ENCODE measurements at regions not wholly inside any gene's neighbourhood (a gene's known extent, or its start where the extent isn't known, plus 50 kb on each side); places are given as distances from the start of the nearest gene placed in this dataset.

DNA sequence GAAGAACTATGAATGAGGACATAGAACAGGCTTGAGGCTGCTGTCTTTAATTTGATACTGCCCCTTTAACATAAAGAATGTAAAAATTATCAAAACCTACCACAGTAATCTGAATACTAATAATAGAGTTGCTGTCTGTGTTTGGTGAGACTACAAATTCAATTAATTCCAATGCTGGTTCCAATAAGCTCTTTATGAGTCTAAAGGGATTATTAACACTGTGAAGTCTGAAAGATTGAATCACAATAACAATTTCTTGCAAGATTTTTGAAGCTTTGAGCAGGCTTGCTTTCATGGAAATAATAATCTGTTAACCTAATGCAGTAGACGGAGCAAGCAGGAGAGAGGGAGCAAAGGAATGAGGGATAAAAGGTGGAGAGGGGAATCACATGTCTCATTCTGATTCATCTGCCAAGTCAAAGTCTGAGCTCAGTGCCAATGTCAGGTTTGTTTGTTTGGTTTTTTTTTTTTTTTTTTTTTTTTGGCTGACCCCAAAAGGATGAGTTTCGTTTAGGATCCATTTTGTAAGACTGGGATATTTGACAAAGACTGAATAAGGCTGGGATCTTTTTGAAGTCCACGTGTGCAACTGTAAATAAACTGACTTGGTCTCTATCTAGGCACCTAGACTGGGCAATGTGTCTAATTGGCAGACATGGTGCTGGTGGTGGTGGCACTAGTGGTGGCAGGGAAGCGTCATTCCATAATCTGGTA is 211.6 kb downstream of the RNF144B start:
- H3K4me2 ChIP-seq (ENCODE audit: low read depth, low read length, poor library complexity, severe bottlenecking) = no peak overlapping the region
- no peaks in the 10 kb centered on the region for H3F3A ChIP-seq (ENCODE audit: insufficient read depth)
- TF ChIP-seq CTCF (IDR thresholded peaks at IDR 0.05; ENCODE audit: insufficient read depth, low read length, poor library complexity, severe bottlenecking) (no peak), EZH2phosphoT487 (conservative IDR thresholded peaks at IDR 0.05; ENCODE audit: low read length) (no peak)
- no peak overlapping the region for H3K4me3 ChIP-seq (ENCODE audit: insufficient read depth, low read length, poor library complexity, severe bottlenecking)
- no peak overlapping the region for H3K9ac ChIP-seq (ENCODE audit: low read length)
- no peaks in the 10 kb centered on the region for H3K79me2 ChIP-seq (ENCODE audit: insufficient read depth, low read length)
- H2AFZ ChIP-seq (ENCODE audit: low read depth, low read length, severe bottlenecking) = no peak overlapping the region
- no peaks in the 10 kb centered on the region for H3K36me3 ChIP-seq (ENCODE audit: low read length)
- H3K27ac ChIP-seq (ENCODE audit: low read depth, low read length) = no peak overlapping the region
- no peaks in the 10 kb centered on the region for H3K27me3 ChIP-seq (ENCODE audit: low read length)
- H3K9me2 ChIP-seq (replicated peaks; ENCODE audit: insufficient read depth, low read length) = no peaks in the 10 kb centered on the region
- H3K9me3 ChIP-seq (ENCODE audit: insufficient read depth, low read length) = no peaks in the 10 kb centered on the region
- H4K20me1 ChIP-seq (ENCODE audit: low read depth, low read length) = no peaks in the 10 kb centered on the region

- no peaks in the 10 kb centered on the region for H3K79me2 ChIP-seq (ENCODE audit: insufficient read depth, low read length)
- H3K4me3 ChIP-seq (ENCODE audit: insufficient read depth, low read length, poor library complexity, severe bottlenecking) = no peak overlapping the region
- H4K20me1 ChIP-seq (ENCODE audit: low read depth, low read length) = no peaks in the 10 kb centered on the region
- H3K36me3 ChIP-seq (ENCODE audit: low read length) = no peaks in the 10 kb centered on the region
- H2AFZ ChIP-seq (ENCODE audit: low read depth, low read length, severe bottlenecking) = no peak overlapping the region
- H3K9ac ChIP-seq (ENCODE audit: low read length) = no peak overlapping the region
- no peaks in the 10 kb centered on the region for H3F3A ChIP-seq (ENCODE audit: insufficient read depth)
- TF ChIP-seq EZH2phosphoT487 (conservative IDR thresholded peaks at IDR 0.05; ENCODE audit: low read length) (no peak), CTCF (IDR thresholded peaks at IDR 0.05; ENCODE audit: insufficient read depth, low read length, poor library complexity, severe bottlenecking) (no peak)
- H3K27me3 ChIP-seq (ENCODE audit: low read length) = no peaks in the 10 kb centered on the region
- H3K4me2 ChIP-seq (ENCODE audit: low read depth, low read length, poor library complexity, severe bottlenecking) = no peak overlapping the region
- no peak overlapping the region for H3K27ac ChIP-seq (ENCODE audit: low read depth, low read length)
- H3K9me3 ChIP-seq (ENCODE audit: insufficient read depth, low read length) = no peaks in the 10 kb centered on the region
- H3K9me2 ChIP-seq (replicated peaks; ENCODE audit: insufficient read depth, low read length) = no peaks in the 10 kb centered on the region
These were observed 213.1 kb downstream of the RNF144B start for GRCh38 chr6:18600255-18600654.

DNA sequence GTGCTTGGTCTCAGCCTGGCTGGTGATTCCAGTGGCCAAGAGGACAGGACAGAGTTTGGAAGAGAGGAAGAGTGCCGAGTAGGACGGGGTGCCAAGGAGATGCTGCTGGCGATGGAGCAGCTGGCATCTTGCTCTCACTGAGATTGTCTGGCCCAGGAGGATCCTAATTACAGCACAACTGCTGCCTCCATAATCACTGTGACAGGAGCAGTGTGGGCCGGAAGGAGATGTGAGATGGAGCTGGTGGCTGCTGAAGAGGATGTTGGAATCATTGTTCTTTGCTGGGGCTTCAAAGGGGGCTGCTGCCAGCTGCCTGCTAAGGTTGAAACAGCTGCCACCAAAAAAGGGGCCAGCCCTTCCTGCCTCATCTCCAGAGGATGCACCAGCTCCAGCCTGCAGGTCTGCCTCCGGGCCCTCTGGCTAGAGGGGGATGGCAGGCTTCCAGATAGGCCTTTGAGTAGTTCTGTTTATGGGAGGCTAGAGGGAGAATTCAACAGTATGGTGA is 214.4 kb downstream of the RNF144B start:
- Histone ChIP-seq H3K79me2 (ENCODE audit: insufficient read depth, low read length) (no peaks in the 10 kb centered on the region), H3K9ac (ENCODE audit: low read length) (no peak overlapping the region), H2AFZ (ENCODE audit: low read depth, low read length, severe bottlenecking) (no peak overlapping the region), H3K36me3 (ENCODE audit: low read length) (no peaks in the 10 kb centered on the region), H3K4me3 (ENCODE audit: insufficient read depth, low read length, poor library complexity, severe bottlenecking) (no peak overlapping the region), H3K9me3 (ENCODE audit: insufficient read depth, low read length) (no peaks in the 10 kb centered on the region), H3K27ac (ENCODE audit: low read depth, low read length) (no peak overlapping the region), H3F3A (ENCODE audit: insufficient read depth) (no peaks in the 10 kb centered on the region), H3K27me3 (ENCODE audit: low read length) (no peaks in the 10 kb centered on the region), H4K20me1 (ENCODE audit: low read depth, low read length) (no peaks in the 10 kb centered on the region), H3K4me2 (ENCODE audit: low read depth, low read length, poor library complexity, severe bottlenecking) (no peak overlapping the region), H3K9me2 (replicated peaks; ENCODE audit: insufficient read depth, low read length) (no peaks in the 10 kb centered on the region)
- TF ChIP-seq CTCF (IDR thresholded peaks at IDR 0.05; ENCODE audit: insufficient read depth, low read length, poor library complexity, severe bottlenecking) = no peak
- TF ChIP-seq EZH2phosphoT487 (conservative IDR thresholded peaks at IDR 0.05; ENCODE audit: low read length) = no peak
